ENCODE measurements at regions not wholly inside any gene's neighbourhood (a gene's known extent, or its start where the extent isn't known, plus 50 kb on each side); places are given as distances from the start of the nearest gene placed in this dataset.

DNA sequence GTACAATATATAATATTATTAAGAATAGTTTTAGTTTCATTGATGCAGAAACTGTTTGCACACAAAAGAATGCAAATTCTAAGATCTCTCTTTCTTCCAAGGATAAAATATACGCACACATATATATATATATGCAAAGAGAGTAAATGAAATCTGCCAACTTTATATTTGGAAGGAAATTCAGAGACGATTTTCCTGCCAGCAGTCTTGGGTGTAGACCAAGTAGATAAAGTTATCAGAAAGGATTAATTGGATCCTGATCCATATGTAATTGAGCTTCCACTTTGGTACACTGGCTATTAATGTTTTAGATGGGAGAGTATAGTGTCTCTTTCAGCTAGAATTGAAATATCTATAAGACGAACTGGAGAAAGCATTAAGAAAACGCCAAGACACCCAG, 295.4 kb upstream of the IL12A start:
- TF ChIP-seq, protein P1, sequence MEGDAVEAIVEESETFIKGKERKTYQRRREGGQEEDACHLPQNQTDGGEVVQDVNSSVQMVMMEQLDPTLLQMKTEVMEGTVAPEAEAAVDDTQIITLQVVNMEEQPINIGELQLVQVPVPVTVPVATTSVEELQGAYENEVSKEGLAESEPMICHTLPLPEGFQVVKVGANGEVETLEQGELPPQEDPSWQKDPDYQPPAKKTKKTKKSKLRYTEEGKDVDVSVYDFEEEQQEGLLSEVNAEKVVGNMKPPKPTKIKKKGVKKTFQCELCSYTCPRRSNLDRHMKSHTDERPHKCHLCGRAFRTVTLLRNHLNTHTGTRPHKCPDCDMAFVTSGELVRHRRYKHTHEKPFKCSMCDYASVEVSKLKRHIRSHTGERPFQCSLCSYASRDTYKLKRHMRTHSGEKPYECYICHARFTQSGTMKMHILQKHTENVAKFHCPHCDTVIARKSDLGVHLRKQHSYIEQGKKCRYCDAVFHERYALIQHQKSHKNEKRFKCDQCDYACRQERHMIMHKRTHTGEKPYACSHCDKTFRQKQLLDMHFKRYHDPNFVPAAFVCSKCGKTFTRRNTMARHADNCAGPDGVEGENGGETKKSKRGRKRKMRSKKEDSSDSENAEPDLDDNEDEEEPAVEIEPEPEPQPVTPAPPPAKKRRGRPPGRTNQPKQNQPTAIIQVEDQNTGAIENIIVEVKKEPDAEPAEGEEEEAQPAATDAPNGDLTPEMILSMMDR (tag by site-specific recombination; IDR thresholded peaks at IDR 0.05) = no peak
- no peak for TF ChIP-seq GFI1B (tag by site-specific recombination; IDR thresholded peaks at IDR 0.05)
- no peak for TF ChIP-seq BCL11A (tag by site-specific recombination; IDR thresholded peaks at IDR 0.05; ENCODE audit: low read depth)
- TF ChIP-seq ZNF660 (tag by site-specific recombination; IDR thresholded peaks at IDR 0.05) = no peak
- no peak for TF ChIP-seq RBAK (tag by site-specific recombination; IDR thresholded peaks at IDR 0.05)
- TF ChIP-seq ZFP69B (tag by site-specific recombination; IDR thresholded peaks at IDR 0.05) = no peak
- no peak for TF ChIP-seq ZNF423 (tag by site-specific recombination; IDR thresholded peaks at IDR 0.05)
- TF ChIP-seq, protein P2, sequence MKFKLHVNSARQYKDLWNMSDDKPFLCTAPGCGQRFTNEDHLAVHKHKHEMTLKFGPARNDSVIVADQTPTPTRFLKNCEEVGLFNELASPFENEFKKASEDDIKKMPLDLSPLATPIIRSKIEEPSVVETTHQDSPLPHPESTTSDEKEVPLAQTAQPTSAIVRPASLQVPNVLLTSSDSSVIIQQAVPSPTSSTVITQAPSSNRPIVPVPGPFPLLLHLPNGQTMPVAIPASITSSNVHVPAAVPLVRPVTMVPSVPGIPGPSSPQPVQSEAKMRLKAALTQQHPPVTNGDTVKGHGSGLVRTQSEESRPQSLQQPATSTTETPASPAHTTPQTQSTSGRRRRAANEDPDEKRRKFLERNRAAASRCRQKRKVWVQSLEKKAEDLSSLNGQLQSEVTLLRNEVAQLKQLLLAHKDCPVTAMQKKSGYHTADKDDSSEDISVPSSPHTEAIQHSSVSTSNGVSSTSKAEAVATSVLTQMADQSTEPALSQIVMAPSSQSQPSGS (tag by site-specific recombination; IDR thresholded peaks at IDR 0.05; ENCODE audit: low read depth) = no peak
- no peak for TF ChIP-seq ZNF302 (tag by site-specific recombination; IDR thresholded peaks at IDR 0.05; ENCODE audit: low read depth)
- no peak for TF ChIP-seq ZBTB1 (tag by site-specific recombination; IDR thresholded peaks at IDR 0.05)

Measured in HEK293 (cell line).